Stomach (tissue), 4 donors: ENCODE measurements at regions not wholly inside any gene's neighbourhood (a gene's known extent, or its start where the extent isn't known, plus 50 kb on each side); places are given as distances from the start of the nearest gene placed in this dataset.

ENCODE experiments used
- EP300 ChIP-seq: sonication (generic); formaldehyde crosslinking; IDR thresholded peaks from one replicate; pipeline ENCODE4 v1.6.1; 2017; ENCODE audit warnings: antibody characterized with exemption
- POLR2AphosphoS5 ChIP-seq, 3 donors: sonication (generic); formaldehyde crosslinking; IDR thresholded peaks; one replicate each; pipeline ENCODE4 v1.6.1; 2016; ENCODE audit warnings: antibody characterized with exemption in 3 of 3
- TF ChIP-seq, protein P1 (sequence below), 7 experiments: fragments of 450-650 bp in 4 of 7; fragments of 200-600 bp in 3 of 7; sonication (generic) in 3 of 7; IDR thresholded peaks; one replicate each; pipeline ENCODE4 v1.5.1; 2016 to 2019; ENCODE audit warnings: antibody characterized with exemption in 7 of 7, control low read depth in 2 of 7, mild to moderate bottlenecking in 1 of 7

DNA sequence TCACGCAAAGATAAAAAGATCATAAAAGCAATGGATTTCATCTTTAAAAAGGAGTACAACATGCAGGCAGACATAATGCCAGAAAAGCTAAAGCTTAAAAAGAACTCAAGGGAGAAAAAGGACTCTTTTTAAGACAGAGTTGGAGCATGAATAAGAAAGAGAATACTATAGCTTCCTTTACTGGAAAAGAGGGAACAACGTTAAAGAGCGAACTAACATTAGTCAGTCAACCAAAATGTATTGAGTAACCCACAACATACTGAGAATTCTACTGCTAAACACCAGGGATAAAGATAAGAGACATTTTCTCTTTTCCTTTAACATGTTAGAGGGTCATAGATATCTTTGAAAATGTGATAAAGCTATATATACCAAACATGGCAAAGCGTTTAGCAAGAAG, 182.0 kb downstream of the DUSP10 start:
- TF ChIP-seq, protein P1, sequence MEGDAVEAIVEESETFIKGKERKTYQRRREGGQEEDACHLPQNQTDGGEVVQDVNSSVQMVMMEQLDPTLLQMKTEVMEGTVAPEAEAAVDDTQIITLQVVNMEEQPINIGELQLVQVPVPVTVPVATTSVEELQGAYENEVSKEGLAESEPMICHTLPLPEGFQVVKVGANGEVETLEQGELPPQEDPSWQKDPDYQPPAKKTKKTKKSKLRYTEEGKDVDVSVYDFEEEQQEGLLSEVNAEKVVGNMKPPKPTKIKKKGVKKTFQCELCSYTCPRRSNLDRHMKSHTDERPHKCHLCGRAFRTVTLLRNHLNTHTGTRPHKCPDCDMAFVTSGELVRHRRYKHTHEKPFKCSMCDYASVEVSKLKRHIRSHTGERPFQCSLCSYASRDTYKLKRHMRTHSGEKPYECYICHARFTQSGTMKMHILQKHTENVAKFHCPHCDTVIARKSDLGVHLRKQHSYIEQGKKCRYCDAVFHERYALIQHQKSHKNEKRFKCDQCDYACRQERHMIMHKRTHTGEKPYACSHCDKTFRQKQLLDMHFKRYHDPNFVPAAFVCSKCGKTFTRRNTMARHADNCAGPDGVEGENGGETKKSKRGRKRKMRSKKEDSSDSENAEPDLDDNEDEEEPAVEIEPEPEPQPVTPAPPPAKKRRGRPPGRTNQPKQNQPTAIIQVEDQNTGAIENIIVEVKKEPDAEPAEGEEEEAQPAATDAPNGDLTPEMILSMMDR (IDR thresholded peaks at IDR 0.05), result no peak
- no peak for TF ChIP-seq EP300
- TF ChIP-seq POLR2AphosphoS5 (IDR thresholded peaks at IDR 0.05), result no peak
